OCI-LY3 (cell line): ENCODE measurements at regions not wholly inside any gene's neighbourhood (a gene's known extent, or its start where the extent isn't known, plus 50 kb on each side); places are given as distances from the start of the nearest gene placed in this dataset.

Source experiments
- H2AFZ ChIP-seq: fragments of 200-600, 300-600 bp; shearing (Covaris generic); 2 replicates; pipeline ENCODE4 v1.6.0; 2014; ENCODE audit warnings: antibody characterized with exemption, low read depth, low read length
- H3K27ac ChIP-seq: fragments of 200-600, 300-600 bp; sonication (generic); 2 replicates; pipeline ENCODE4 v1.5.1; 2014; ENCODE audit warnings: mild to moderate bottlenecking, low read length, moderate library complexity, mixed read lengths
- H3K27me3 ChIP-seq: fragments of 200-600, 300-600 bp; sonication (generic); 2 replicates; pipeline ENCODE4 v1.6.1; 2014; ENCODE audit warnings: low read depth, low read length, mixed read lengths
- H3K36me3 ChIP-seq: fragments of 200-600, 300-600 bp; sonication (generic); replicated peaks from 2 replicates; pipeline ENCODE3; 2014; ENCODE audit warnings: low read depth, low read length, mixed read lengths
- H3K4me1 ChIP-seq: fragments of 300-600, 200-600 bp; sonication (generic); 2 replicates; pipeline ENCODE4 v1.6.1; 2014; ENCODE audit warnings: low read length, mixed read lengths
- H3K4me2 ChIP-seq: fragments of 200-600, 300-600 bp; sonication (generic); 2 replicates; pipeline ENCODE4 v1.6.1; 2014; ENCODE audit warnings: low read length, mixed read lengths
- H3K4me3 ChIP-seq: fragments of 300-600, 200-600 bp; sonication (generic); 2 replicates; pipeline ENCODE4 v1.5.1; 2014; ENCODE audit warnings: antibody characterized with exemption, mild to moderate bottlenecking, low read length, moderate library complexity
- H3K79me2 ChIP-seq: fragments of 300-600, 200-600 bp; shearing (Covaris generic); 2 replicates; pipeline ENCODE4 v1.6.1; 2014; ENCODE audit warnings: mild to moderate bottlenecking, low read length, mixed read lengths
- H3K9ac ChIP-seq: fragments of 300-600, 200-600 bp; shearing (Covaris generic); 2 replicates; pipeline ENCODE4 v1.6.0; 2014; ENCODE audit warnings: mild to moderate bottlenecking, low read length, moderate library complexity
- H3K9me3 ChIP-seq: fragments of 200-600, 300-600 bp; shearing (Covaris generic); 2 replicates; pipeline ENCODE4 v1.6.1; 2014; ENCODE audit warnings: low read length, mixed read lengths; ENCODE audit not compliant: insufficient read depth
- H4K20me1 ChIP-seq: fragments of 200-600, 300-600 bp; sonication (generic); 2 replicates; pipeline ENCODE4 v1.6.1; 2016; ENCODE audit warnings: low read length, mixed read lengths; ENCODE audit not compliant: insufficient read depth
- EZH2phosphoT487 ChIP-seq: fragments of 200-600 bp; shearing (Covaris generic); IDR thresholded peaks from 2 replicates; pipeline ENCODE4 v1.6.1; 2018; ENCODE audit warnings: antibody characterized with exemption, mixed run types, low read depth
- TF ChIP-seq, protein P1 (sequence below): fragments of 200-600, 300-600 bp; sonication (generic); IDR thresholded peaks from 2 replicates; pipeline ENCODE4 v1.5.1; 2014; ENCODE audit warnings: antibody characterized with exemption, low read length, low read depth

DNA sequence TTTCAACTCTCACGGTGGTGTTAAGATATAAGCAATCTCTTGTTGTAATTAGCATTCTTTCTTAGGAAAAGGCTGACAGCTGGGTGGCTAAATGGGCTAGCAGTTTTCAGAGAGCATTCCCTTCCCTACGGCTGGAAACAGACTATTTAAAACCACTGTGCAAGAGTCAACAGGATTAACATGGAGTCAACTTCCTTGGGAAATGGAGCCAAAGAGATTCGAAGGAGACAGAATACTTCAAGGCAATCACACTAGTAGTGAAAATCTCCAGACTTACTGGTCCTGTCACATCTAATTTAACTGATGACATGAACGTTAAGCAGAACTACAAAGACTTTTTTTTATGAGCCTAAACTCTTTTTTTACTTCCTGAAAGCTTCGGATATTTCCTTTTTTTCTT is 453.3 kb upstream of the ITGA1 start:
- Histone ChIP-seq H3K9me3 (no peaks in the 10 kb centered on the region), H3K4me1 (peaks cover under 1% of the 10 kb centered on the region; the same call in 1 of the 2 replicates), H3K27ac (no peak overlapping the region), H2AFZ (no peak overlapping the region), H3K36me3 (no peaks in the 10 kb centered on the region), H3K27me3 (no peaks in the 10 kb centered on the region), H3K79me2 (no peaks in the 10 kb centered on the region), H4K20me1 (no peaks in the 10 kb centered on the region), H3K4me2 (no peak overlapping the region), H3K9ac (no peak overlapping the region), H3K4me3 (no peak overlapping the region)
- no peak for TF ChIP-seq EZH2phosphoT487
- TF ChIP-seq, protein P1, sequence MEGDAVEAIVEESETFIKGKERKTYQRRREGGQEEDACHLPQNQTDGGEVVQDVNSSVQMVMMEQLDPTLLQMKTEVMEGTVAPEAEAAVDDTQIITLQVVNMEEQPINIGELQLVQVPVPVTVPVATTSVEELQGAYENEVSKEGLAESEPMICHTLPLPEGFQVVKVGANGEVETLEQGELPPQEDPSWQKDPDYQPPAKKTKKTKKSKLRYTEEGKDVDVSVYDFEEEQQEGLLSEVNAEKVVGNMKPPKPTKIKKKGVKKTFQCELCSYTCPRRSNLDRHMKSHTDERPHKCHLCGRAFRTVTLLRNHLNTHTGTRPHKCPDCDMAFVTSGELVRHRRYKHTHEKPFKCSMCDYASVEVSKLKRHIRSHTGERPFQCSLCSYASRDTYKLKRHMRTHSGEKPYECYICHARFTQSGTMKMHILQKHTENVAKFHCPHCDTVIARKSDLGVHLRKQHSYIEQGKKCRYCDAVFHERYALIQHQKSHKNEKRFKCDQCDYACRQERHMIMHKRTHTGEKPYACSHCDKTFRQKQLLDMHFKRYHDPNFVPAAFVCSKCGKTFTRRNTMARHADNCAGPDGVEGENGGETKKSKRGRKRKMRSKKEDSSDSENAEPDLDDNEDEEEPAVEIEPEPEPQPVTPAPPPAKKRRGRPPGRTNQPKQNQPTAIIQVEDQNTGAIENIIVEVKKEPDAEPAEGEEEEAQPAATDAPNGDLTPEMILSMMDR = no peak

DNA sequence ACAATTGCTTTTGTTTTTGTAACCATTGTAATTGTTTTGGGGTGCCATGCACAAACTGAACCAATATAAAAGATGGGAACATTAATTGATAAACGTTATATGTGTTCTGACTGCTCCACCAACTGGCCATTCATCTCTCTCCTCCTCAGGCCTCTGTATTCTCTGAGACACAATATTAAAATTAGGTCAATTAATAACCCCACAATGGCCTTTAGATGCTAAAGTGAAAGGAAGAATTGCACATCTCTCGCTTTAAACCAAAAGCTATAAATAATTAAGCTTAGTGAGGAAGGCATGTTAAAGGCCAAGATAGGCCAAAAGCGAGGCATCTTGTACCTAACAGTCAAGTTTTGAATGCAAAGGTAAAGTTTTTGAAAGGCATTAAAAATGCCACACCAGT is 448.4 kb upstream of the ITGA1 start:
- Histone ChIP-seq H3K9me3 (no peaks in the 10 kb centered on the region), H3K27ac (no peak overlapping the region), H2AFZ (no peak overlapping the region), H3K9ac (no peak overlapping the region), H3K36me3 (no peaks in the 10 kb centered on the region), H3K4me2 (no peak overlapping the region), H3K27me3 (no peaks in the 10 kb centered on the region), H4K20me1 (no peaks in the 10 kb centered on the region), H3K4me3 (no peak overlapping the region), H3K4me1 (peaks cover 7% of the 10 kb centered on the region; the same call in 1 of the 2 replicates), H3K79me2 (no peaks in the 10 kb centered on the region)
- no peak for TF ChIP-seq EZH2phosphoT487
- TF ChIP-seq, protein P1 = peak; percentile 46

DNA sequence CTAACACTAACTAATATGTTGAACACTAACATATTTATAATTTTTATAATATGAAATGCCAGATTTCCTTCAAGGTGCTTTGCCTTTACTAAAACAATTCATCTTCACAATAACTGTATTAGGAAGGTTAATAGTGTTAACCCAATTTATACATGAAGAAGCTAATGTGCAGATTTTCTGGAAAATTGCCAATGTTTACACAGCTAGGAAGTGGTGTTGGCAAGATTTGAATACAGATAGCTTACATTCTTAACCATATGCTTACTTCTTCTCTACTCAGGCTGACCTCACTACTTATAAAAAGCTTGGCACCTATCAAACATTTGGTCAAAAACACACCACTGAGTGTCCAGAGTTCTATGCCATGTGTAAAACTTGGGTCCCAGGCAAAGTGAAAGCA is 445.4 kb upstream of the ITGA1 start:
- Histone ChIP-seq H3K9ac (no peak overlapping the region), H3K4me3 (no peak overlapping the region), H3K9me3 (no peaks in the 10 kb centered on the region), H3K4me2 (no peak overlapping the region), H3K79me2 (no peaks in the 10 kb centered on the region), H4K20me1 (no peaks in the 10 kb centered on the region), H3K36me3 (no peaks in the 10 kb centered on the region), H3K27ac (no peak overlapping the region), H3K27me3 (no peaks in the 10 kb centered on the region), H2AFZ (no peak overlapping the region), H3K4me1 (peaks cover 7% of the 10 kb centered on the region; the same call in 1 of the 2 replicates)
- TF ChIP-seq, protein P1 = no peak
- TF ChIP-seq EZH2phosphoT487 = no peak

DNA sequence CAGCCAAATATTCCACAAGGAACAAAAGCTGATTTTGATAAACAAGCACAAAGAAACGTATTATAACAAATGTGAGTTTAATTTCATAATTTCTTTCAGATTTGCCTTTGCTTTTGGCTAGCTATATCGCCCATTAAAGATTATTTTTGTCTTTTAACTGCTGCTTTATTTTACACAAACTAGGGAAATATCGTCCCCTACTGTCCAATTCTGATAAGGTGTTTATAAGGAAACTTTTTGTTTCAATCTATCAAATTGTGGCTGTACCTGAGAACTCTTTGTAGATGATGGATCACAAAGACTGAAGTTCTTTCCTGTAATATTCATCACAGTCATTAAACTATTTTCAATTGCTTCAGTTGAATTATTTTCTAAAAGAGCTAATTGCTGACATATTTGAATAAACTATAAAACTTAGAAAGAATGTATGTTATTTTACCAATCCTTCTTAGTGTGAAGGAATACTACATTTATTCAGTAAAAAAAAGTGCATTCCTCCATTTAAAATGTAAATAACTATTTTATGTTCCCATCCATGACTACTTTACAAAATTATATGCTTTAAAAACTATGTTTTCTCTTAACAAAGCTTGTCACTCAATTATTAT is 431.3 kb upstream of the ITGA1 start:
- Histone ChIP-seq H3K27ac (no peak overlapping the region), H2AFZ (0 out of 2 replicates have a peak overlapping the region, but pooled peaks have one; percentile 3), H4K20me1 (no peaks in the 10 kb centered on the region), H3K4me2 (0 out of 2 replicates have a peak overlapping the region, but pooled peaks have one; percentile 11), H3K9me3 (no peaks in the 10 kb centered on the region), H3K79me2 (no peaks in the 10 kb centered on the region), H3K4me3 (no peak overlapping the region), H3K4me1 (peaks cover 7% of the 10 kb centered on the region; the same call in 1 of the 2 replicates), H3K27me3 (no peaks in the 10 kb centered on the region), H3K36me3 (no peaks in the 10 kb centered on the region), H3K9ac (no peak overlapping the region)
- TF ChIP-seq, protein P1 = peak; percentile 71
- no peak for TF ChIP-seq EZH2phosphoT487
